ENCODE measurements at regions not wholly inside any gene's neighbourhood (a gene's known extent, or its start where the extent isn't known, plus 50 kb on each side); places are given as distances from the start of the nearest gene placed in this dataset.

DNA sequence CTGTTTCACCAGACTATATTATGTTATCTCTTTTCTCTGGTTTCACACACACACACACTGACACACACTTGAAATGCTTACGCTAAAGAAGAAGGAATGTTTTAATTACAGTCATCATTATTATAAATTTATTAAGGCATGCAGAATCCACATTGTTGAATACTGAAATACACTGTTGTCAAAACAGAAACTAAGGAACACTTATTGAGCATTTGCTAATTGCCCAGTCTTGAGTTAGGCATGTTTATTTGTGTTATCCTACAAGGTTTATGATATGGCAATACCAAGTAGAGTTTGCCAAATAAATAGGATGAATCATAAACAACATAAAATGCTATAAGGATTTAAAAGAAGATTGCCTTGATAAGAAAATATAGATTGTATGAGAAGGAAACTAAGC, 917.0 kb upstream of the PIK3C3 start:
- no peak for TF ChIP-seq POLR2AphosphoS5 (IDR thresholded peaks at IDR 0.05; ENCODE audit: low read depth, low read length)
- TF ChIP-seq TAF1 (IDR thresholded peaks at IDR 0.05; ENCODE audit: borderline replicate concordance, insufficient read depth, low read length) = no peak
- TF ChIP-seq FOXP2 (optimal IDR thresholded peaks at IDR 0.05; ENCODE audit: borderline replicate concordance, extremely low read depth, extremely low read length, insufficient read depth) = no peak
- TF ChIP-seq, protein P1, sequence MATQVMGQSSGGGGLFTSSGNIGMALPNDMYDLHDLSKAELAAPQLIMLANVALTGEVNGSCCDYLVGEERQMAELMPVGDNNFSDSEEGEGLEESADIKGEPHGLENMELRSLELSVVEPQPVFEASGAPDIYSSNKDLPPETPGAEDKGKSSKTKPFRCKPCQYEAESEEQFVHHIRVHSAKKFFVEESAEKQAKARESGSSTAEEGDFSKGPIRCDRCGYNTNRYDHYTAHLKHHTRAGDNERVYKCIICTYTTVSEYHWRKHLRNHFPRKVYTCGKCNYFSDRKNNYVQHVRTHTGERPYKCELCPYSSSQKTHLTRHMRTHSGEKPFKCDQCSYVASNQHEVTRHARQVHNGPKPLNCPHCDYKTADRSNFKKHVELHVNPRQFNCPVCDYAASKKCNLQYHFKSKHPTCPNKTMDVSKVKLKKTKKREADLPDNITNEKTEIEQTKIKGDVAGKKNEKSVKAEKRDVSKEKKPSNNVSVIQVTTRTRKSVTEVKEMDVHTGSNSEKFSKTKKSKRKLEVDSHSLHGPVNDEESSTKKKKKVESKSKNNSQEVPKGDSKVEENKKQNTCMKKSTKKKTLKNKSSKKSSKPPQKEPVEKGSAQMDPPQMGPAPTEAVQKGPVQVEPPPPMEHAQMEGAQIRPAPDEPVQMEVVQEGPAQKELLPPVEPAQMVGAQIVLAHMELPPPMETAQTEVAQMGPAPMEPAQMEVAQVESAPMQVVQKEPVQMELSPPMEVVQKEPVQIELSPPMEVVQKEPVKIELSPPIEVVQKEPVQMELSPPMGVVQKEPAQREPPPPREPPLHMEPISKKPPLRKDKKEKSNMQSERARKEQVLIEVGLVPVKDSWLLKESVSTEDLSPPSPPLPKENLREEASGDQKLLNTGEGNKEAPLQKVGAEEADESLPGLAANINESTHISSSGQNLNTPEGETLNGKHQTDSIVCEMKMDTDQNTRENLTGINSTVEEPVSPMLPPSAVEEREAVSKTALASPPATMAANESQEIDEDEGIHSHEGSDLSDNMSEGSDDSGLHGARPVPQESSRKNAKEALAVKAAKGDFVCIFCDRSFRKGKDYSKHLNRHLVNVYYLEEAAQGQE (IDR thresholded peaks at IDR 0.05; ENCODE audit: insufficient read depth in 1 of 2, low read depth in 2 of 2, low read length in 2 of 2) = no peak
- TF ChIP-seq SIN3A (IDR thresholded peaks at IDR 0.05; ENCODE audit: borderline replicate concordance, insufficient read depth, low read length) = no peak

DNA sequence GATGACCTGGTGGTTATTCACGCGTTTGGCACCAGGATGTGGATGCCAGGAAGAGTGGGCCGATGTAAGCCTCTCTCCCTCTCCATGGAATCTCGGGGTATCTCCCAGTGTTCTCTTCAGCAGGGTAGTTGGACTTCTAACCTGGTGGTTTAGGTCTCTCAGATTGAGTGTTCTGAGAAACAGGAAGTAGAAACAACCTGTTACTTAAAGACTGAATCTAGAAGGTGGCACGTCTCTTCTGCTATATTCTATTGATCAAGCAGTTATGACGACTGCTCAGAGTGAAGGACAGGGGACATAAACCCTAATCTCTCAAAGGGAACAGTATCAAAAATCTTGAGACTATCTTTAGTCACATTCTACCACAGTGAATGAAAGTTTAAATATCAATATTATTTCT, 918.7 kb upstream of the PIK3C3 start:
- TF ChIP-seq FOXP2 (optimal IDR thresholded peaks at IDR 0.05; ENCODE audit: borderline replicate concordance, extremely low read depth, extremely low read length, insufficient read depth) (no peak), SIN3A (IDR thresholded peaks at IDR 0.05; ENCODE audit: borderline replicate concordance, insufficient read depth, low read length) (no peak), POLR2AphosphoS5 (IDR thresholded peaks at IDR 0.05; ENCODE audit: low read depth, low read length) (no peak), TAF1 (IDR thresholded peaks at IDR 0.05; ENCODE audit: borderline replicate concordance, insufficient read depth, low read length) (no peak)
- TF ChIP-seq, protein P1 (IDR thresholded peaks at IDR 0.05; ENCODE audit: insufficient read depth in 1 of 2, low read depth in 2 of 2, low read length in 2 of 2) = no peak

DNA sequence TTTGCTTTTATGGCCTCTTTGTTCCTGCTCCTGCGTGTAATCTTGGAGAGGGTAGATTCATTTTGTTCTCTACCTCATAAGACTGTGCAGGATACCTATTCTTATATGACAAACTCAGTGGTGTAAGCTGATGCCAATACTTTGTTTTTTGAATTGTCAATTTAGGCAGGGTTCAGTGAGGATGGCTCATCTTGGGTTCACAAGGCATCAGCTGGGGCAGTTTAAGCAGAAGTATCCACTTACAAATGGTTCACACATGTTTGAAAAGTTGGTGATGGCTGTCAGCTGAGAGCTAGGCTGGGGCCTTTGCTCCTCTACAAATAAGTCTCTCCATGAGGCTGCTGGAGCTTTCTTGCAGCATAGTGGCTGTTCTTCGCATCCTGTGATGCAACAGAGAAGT, 920.6 kb upstream of the PIK3C3 start:
- TF ChIP-seq TAF1 (IDR thresholded peaks at IDR 0.05; ENCODE audit: borderline replicate concordance, insufficient read depth, low read length) (no peak), SIN3A (IDR thresholded peaks at IDR 0.05; ENCODE audit: borderline replicate concordance, insufficient read depth, low read length) (no peak), FOXP2 (optimal IDR thresholded peaks at IDR 0.05; ENCODE audit: borderline replicate concordance, extremely low read depth, extremely low read length, insufficient read depth) (no peak), POLR2AphosphoS5 (IDR thresholded peaks at IDR 0.05; ENCODE audit: low read depth, low read length) (no peak)
- TF ChIP-seq, protein P1 (IDR thresholded peaks at IDR 0.05; ENCODE audit: insufficient read depth in 1 of 2, low read depth in 2 of 2, low read length in 2 of 2) = no peak

DNA sequence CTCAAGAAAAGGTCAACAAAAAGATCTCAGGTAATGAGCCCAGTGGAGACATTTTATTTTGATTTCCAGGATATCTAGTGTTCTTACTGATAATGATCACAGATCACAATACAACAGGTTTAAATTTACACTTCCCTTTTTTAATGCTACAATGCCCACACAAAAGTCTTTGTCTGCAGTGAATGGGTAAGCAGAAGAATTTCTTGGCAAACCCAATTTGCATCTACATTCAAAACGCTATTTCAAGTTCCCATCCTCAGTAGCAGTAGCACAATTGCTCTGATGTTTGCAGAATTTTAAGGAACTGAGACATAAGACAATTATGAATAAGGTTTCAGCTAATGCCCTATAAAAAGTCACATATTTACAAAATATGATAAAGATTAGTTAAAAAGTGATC, 929.4 kb upstream of the PIK3C3 start:
- no peak for TF ChIP-seq POLR2AphosphoS5 (IDR thresholded peaks at IDR 0.05; ENCODE audit: low read depth, low read length)
- TF ChIP-seq SIN3A (IDR thresholded peaks at IDR 0.05; ENCODE audit: borderline replicate concordance, insufficient read depth, low read length) = no peak
- TF ChIP-seq, protein P1 (IDR thresholded peaks at IDR 0.05; ENCODE audit: insufficient read depth in 1 of 2, low read depth in 2 of 2, low read length in 2 of 2) = no peak
- no peak for TF ChIP-seq FOXP2 (optimal IDR thresholded peaks at IDR 0.05; ENCODE audit: borderline replicate concordance, extremely low read depth, extremely low read length, insufficient read depth)
- TF ChIP-seq TAF1 (IDR thresholded peaks at IDR 0.05; ENCODE audit: borderline replicate concordance, insufficient read depth, low read length) = no peak

DNA sequence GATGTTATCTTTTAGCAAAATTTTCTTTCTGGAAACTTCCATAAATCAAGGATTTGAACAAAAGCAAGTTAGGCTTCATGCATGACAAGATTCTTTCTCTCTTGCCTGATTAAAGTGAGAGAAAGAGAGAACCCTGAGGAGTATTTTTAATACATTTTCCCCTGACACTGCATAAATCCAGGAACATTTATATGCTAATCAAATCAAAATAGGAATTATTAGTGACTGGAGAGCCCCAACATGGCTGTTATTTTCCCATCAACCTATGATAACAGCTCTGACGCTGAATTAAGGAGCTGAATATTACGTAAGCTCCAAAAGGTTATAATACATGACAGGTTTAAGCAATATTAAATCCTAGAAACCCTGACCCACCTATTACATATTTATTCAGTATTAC, 930.2 kb upstream of the PIK3C3 start:
- TF ChIP-seq TAF1 (IDR thresholded peaks at IDR 0.05; ENCODE audit: borderline replicate concordance, insufficient read depth, low read length) (no peak), SIN3A (IDR thresholded peaks at IDR 0.05; ENCODE audit: borderline replicate concordance, insufficient read depth, low read length) (no peak), POLR2AphosphoS5 (IDR thresholded peaks at IDR 0.05; ENCODE audit: low read depth, low read length) (no peak), FOXP2 (optimal IDR thresholded peaks at IDR 0.05; ENCODE audit: borderline replicate concordance, extremely low read depth, extremely low read length, insufficient read depth) (no peak)
- TF ChIP-seq, protein P1 (IDR thresholded peaks at IDR 0.05; ENCODE audit: insufficient read depth in 1 of 2, low read depth in 2 of 2, low read length in 2 of 2) = no peak

Data from PFSK-1 (cell line).